ENCODE measurements at regions not wholly inside any gene's neighbourhood (a gene's known extent, or its start where the extent isn't known, plus 50 kb on each side); places are given as distances from the start of the nearest gene placed in this dataset.

DNA sequence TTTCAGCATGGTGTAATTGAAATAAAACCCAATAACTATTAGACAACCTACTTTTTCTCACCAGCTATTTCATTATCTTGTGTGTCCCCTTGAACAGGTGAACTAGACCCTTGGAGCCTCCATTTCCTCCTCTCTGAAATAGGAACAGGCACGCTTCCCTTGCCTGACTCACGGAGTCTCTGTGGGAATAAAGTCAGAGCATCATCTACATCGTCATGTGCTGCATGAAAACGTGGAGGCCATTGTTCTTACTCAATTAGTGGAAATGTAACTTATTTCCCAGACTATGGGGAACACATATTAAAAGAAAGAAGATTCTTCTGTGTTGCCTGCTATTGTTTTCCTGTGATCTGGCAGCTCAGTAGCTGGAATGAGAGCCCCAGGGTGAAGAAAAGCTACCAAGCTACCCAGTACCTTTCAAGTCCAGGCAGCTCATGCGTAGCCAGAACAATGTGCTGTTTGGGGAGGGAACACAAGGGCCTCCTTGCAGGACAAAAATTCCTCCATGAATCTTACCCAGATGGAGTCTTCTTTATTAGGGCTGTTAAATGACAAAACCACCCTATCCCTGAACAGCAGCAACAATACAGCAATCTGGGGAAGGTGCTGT is 59.8 kb downstream of the SOX11 start:
- TF ChIP-seq CTCF (IDR thresholded peaks at IDR 0.05 in 8 of 11, conservative IDR thresholded peaks at IDR 0.05 in 3 of 11) = no peak
- no peak for TF ChIP-seq POLR2A (IDR thresholded peaks at IDR 0.05)

All from spleen (tissue), 7 donors.